HCT116 (cell line): ENCODE measurements at regions not wholly inside any gene's neighbourhood (a gene's known extent, or its start where the extent isn't known, plus 50 kb on each side); places are given as distances from the start of the nearest gene placed in this dataset.

Source experiments
- ATAC-seq: fragments of 200-7000 bp; cut with Tn5 transposase; 2 replicates; pipeline ENCODE4 v1.9.1; 2020; ENCODE audit warnings: mild to moderate bottlenecking, moderate library complexity
- BruUV-seq: library from RNA; stranded (reverse); fragments of 400-500 nt; replicated peaks from 2 replicates; lab custom pipeline; 2021; lab: Mats Ljungman, UMichigan
- CTCF ChIA-PET: fragments of 300-600 bp; sonication (Branson Sonifier 250); formaldehyde crosslinking; loops from one replicate; lab custom pipeline; 2021; ENCODE audit warnings: antibody characterized with exemption; lab: Charles Lee
- POLR2A ChIA-PET: fragments of 300-600, 350-600 bp; sonication (Branson Sonifier 250); formaldehyde crosslinking; loops from one replicate; lab custom pipeline; 2021; ENCODE audit warnings: antibody characterized with exemption; lab: Charles Lee
- RAD21 ChIA-PET, 2 experiments: fragments of 300-600 bp; sonication (Branson Sonifier 250); formaldehyde crosslinking; loops; one replicate each; lab custom pipeline; 2023; ENCODE audit warnings: low total read pairs in 2 of 2; ENCODE audit not compliant: uncharacterized antibody in 2 of 2, unreplicated experiment in 2 of 2, low non-redundant PET in 1 of 2; lab: Charles Lee
- DNase-seq: peaks from one replicate; pipeline ENCODE4 v3.0.0-alpha.2; 2010; ENCODE audit warnings: low read depth, low spot score
- H2AFZ ChIP-seq: fragments of 200-600 bp; shearing (Covaris generic), sonication (generic); 2 replicates; pipeline ENCODE4 v1.6.1; 2017; ENCODE audit warnings: low read depth, mixed run types, mixed read lengths, antibody characterized with exemption, low read length; ENCODE audit not compliant: poor library complexity, severe bottlenecking
- H3K27ac ChIP-seq: 2 replicates; pipeline ENCODE4 v1.5.1; 2012; ENCODE audit warnings: low read depth, low read length
- H3K27me3 ChIP-seq: fragments of 200-600 bp; sonication (generic); 2 replicates; pipeline ENCODE4 v1.6.1; 2016; ENCODE audit warnings: mixed run types, low read length, mixed read lengths; ENCODE audit not compliant: insufficient read depth
- H3K36me3 ChIP-seq, 2 experiments: fragments of 200-500 bp in 1 of 2; fragments of 200-600 bp in 1 of 2; sonication (Bioruptor generic) in 1 of 2; sonication (generic) in 1 of 2; 2 replicates each; pipeline versions ENCODE4 v1.5.1 to v1.6.1; 2014 to 2016; ENCODE audit warnings: low read length in 2 of 2, inconsistent platforms in 1 of 2, mixed read lengths in 1 of 2, mixed run types in 1 of 2; ENCODE audit not compliant: insufficient read depth in 2 of 2, control insufficient read depth in 1 of 2
- H3K4me1 ChIP-seq, 2 experiments: fragments of 200-600 bp in 1 of 2; sonication (generic) in 1 of 2; 2 replicates each; pipeline versions ENCODE4 v1.5.1 to v1.6.1; 2012 to 2017; ENCODE audit warnings: low read length in 2 of 2, inconsistent platforms in 1 of 2, mild to moderate bottlenecking in 1 of 2, mixed read lengths in 1 of 2, mixed run types in 1 of 2, moderate library complexity in 1 of 2; ENCODE audit not compliant: insufficient read depth in 2 of 2, control insufficient read depth in 1 of 2
- H3K4me2 ChIP-seq: fragments of 200-600 bp; sonication (generic); 2 replicates; pipeline ENCODE4 v1.6.1; 2017; ENCODE audit warnings: mixed run types, low read length, mixed read lengths
- H3K4me3 ChIP-seq, 2 experiments: fragments of 200-600 bp in 1 of 2; sonication (generic) in 1 of 2; replicated peaks in 1 of 2; 2 replicates each; pipeline ENCODE4 v1.5.1; 2011 to 2016; ENCODE audit warnings: low read length in 2 of 2, control low read depth in 1 of 2, low read depth in 1 of 2, mild to moderate bottlenecking in 1 of 2, mixed read lengths in 1 of 2, mixed run types in 1 of 2
- H3K79me2 ChIP-seq: fragments of 200-600 bp; sonication (generic); 2 replicates; pipeline ENCODE4 v1.6.1; 2017; ENCODE audit warnings: mild to moderate bottlenecking, mixed run types, low read length, moderate library complexity, mixed read lengths; ENCODE audit not compliant: insufficient read depth
- H3K9ac ChIP-seq: fragments of 200-600 bp; sonication (generic); 2 replicates; pipeline ENCODE4 v1.6.1; 2016; ENCODE audit warnings: low read length, mixed read lengths
- H3K9me2 ChIP-seq: fragments of 200-600 bp; sonication (generic), shearing (Covaris generic); 2 replicates; pipeline ENCODE4 v1.6.1; 2017; ENCODE audit warnings: mixed run types, mild to moderate bottlenecking, moderate library complexity; ENCODE audit not compliant: insufficient read depth
- H3K9me3 ChIP-seq, 2 experiments: fragments of 200-500 bp in 1 of 2; fragments of 200-600 bp in 1 of 2; sonication (Bioruptor generic) in 1 of 2; sonication (generic) in 1 of 2; 2 replicates each; pipeline ENCODE4 v1.6.1; 2014 to 2017; ENCODE audit warnings: low read length in 2 of 2, mixed read lengths in 2 of 2, inconsistent platforms in 1 of 2, low read depth in 1 of 2, mild to moderate bottlenecking in 1 of 2, mixed run types in 1 of 2, moderate library complexity in 1 of 2; ENCODE audit not compliant: control insufficient read depth in 1 of 2, insufficient read depth in 1 of 2
- H4K20me1 ChIP-seq: fragments of 200-600 bp; sonication (generic), shearing (Covaris generic); 2 replicates; pipeline ENCODE4 v1.6.1; 2017; ENCODE audit warnings: mixed run types, mild to moderate bottlenecking, moderate library complexity; ENCODE audit not compliant: insufficient read depth
- ELF1 ChIP-seq: IDR thresholded peaks from 2 replicates; pipeline ENCODE4 v1.6.1; 2012; ENCODE audit warnings: low read depth, borderline replicate concordance
- EZH2 ChIP-seq: fragments of 200-600 bp; sonication (generic); IDR thresholded peaks from 2 replicates; pipeline ENCODE4 v1.6.1; 2017; ENCODE audit warnings: antibody characterized with exemption, mixed run types
- JUND ChIP-seq: IDR thresholded peaks from 2 replicates; pipeline ENCODE4 v1.6.1; 2012
- POLR2A ChIP-seq: IDR thresholded peaks from 2 replicates; pipeline ENCODE4 v1.7.0; 2011; ENCODE audit warnings: borderline replicate concordance; ENCODE audit not compliant: insufficient read depth, insufficient read length; ENCODE audit errors: extremely low read depth
- POLR2AphosphoS5 ChIP-seq: IDR thresholded peaks from 2 replicates; pipeline ENCODE4 v1.6.1; 2011; ENCODE audit warnings: mild to moderate bottlenecking, low read depth, low read length, moderate library complexity
- RAD21 ChIP-seq: IDR thresholded peaks from 2 replicates; pipeline ENCODE4 v1.6.1; 2012; ENCODE audit warnings: low read depth, mild to moderate bottlenecking
- SP1 ChIP-seq: IDR thresholded peaks from 2 replicates; pipeline ENCODE4 v1.6.1; 2012; ENCODE audit warnings: low read depth
- TCF7L2 ChIP-seq: IDR thresholded peaks from 2 replicates; pipeline ENCODE4 v1.7.0; 2011; ENCODE audit warnings: borderline replicate concordance, inconsistent platforms; ENCODE audit not compliant: insufficient read depth, insufficient read length; ENCODE audit errors: extremely low read depth
- ZFX ChIP-seq: fragments of 450-650 bp; IDR thresholded peaks from 2 replicates; pipeline ENCODE4 v1.6.1; 2017
- ZNF274 ChIP-seq: fragments of 200-500 bp; sonication (Bioruptor generic); IDR thresholded peaks from 2 replicates; pipeline ENCODE4 v1.6.1; 2014; ENCODE audit warnings: mild to moderate bottlenecking, low read depth, low read length, inconsistent platforms
- intact Hi-C: fragments of 100-400 bp; cut with micrococcal nuclease; formaldehyde crosslinking; loops from 2 replicates; pipeline ENCODE4 v1.10.0; 2022
- TF ChIP-seq, protein P1 (sequence below): IDR thresholded peaks from 2 replicates; pipeline ENCODE4 v1.6.1; 2012
- TF ChIP-seq, protein P2 (sequence below): IDR thresholded peaks from 2 replicates; pipeline ENCODE4 v1.6.1; 2012

DNA sequence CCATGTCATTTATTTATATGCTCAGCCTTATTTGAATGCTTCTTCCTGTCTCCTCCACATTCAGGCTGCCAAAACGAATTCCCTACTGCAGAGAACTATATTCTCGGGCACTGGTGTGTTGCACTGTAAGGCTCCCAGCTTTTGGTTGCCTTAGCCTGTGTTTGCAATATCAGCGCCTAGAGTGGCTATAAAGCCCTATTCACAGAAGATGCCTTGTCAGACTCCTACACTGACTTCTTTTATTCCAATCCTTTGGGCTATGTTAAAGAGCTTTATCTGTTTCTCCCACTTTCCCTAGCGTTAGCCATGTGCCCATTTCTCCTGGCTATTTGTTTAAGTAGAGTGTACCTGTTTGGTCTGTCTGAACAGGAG lies 62.4 kb upstream of the EHBP1 start:
- Histone ChIP-seq H2AFZ (no peak overlapping the region), H3K27me3 (no peaks in the 10 kb centered on the region), H3K27ac (no peak overlapping the region), H3K4me2 (no peak overlapping the region), H4K20me1 (no peaks in the 10 kb centered on the region), H3K9me2 (no peaks in the 10 kb centered on the region), H3K4me1 (no peaks in the 10 kb centered on the region), H3K9ac (no peak overlapping the region), H3K36me3 (no peaks in the 10 kb centered on the region), H3K79me2 (no peaks in the 10 kb centered on the region), H3K4me3 (no peak overlapping the region), H3K9me3 (no peaks in the 10 kb centered on the region; a peak in 1 of 4 replicates)
- no peak for TF ChIP-seq EZH2
- DNase-seq, result no peak
- POLR2A ChIA-PET, result no interaction called here
- RAD21 ChIA-PET, result no interaction called here
- intact Hi-C loops, result no loop called here
- CTCF ChIA-PET, result no interaction called here
- no peak for ATAC-seq
- BruUV-seq, result no TSS peak

DNA sequence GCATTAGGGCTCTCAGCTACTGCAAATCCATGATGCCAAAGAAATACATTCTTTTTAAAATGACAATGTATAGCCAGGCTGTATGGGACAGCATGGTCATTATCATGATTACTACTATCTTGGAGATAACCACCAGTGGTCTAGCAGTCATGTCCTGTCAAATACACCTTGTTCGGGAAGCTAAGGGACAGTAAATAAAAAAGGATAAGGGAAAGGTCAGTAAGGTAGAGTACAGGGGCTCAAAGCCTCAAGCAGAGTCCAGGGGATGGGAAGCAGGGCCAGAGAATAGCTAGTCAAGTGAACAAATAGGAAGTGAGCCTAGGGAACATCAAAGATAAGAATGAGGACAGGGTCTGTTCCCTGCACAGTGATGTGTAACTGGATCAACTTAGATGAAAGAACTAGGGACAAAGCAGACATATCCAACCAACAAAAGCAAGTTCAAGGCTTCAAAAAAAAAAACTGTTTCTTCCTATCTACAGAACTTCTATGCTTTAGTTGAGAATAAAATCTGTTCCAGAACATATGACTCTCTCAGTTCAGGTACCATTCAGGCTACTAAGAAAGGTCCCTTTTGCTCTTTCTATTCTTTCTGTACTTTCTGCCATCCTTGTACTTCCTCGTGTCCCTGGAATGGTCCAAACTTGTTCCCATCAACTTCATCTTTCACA lies 62.9 kb upstream of the EHBP1 start:
- intact Hi-C loops, result no loop called here
- ChIA-PET CTCF (no interaction called here), POLR2A (no interaction called here)
- no peak for TF ChIP-seq ZNF274
- TF ChIP-seq, protein P1, sequence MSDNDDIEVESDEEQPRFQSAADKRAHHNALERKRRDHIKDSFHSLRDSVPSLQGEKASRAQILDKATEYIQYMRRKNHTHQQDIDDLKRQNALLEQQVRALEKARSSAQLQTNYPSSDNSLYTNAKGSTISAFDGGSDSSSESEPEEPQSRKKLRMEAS, result no peak
- no peak for TF ChIP-seq ELF1
- TF ChIP-seq, protein P2, sequence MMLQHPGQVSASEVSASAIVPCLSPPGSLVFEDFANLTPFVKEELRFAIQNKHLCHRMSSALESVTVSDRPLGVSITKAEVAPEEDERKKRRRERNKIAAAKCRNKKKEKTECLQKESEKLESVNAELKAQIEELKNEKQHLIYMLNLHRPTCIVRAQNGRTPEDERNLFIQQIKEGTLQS, result no peak
- TF ChIP-seq ZFX, result no peak
- TF ChIP-seq POLR2AphosphoS5, result no peak
- TF ChIP-seq SP1, result no peak
- no peak for TF ChIP-seq POLR2A
- TF ChIP-seq TCF7L2, result no peak
- TF ChIP-seq JUND, result no peak
- no peak for TF ChIP-seq EZH2
- TF ChIP-seq RAD21, result no peak
- TF ChIP-seq, all 23 proteins: peak for 0
- H3K9me3 ChIP-seq, result no peaks in the 10 kb centered on the region; a peak in 1 of 4 replicates
- no TSS peak for BruUV-seq
- no peak overlapping the region for H3K4me3 ChIP-seq
- H4K20me1 ChIP-seq, result no peaks in the 10 kb centered on the region
- no peaks in the 10 kb centered on the region for H3K79me2 ChIP-seq
- peak overlapping the region; percentile 38 for H2AFZ ChIP-seq
- no peak for DNase-seq
- H3K4me2 ChIP-seq, result no peak overlapping the region
- H3K9me2 ChIP-seq, result no peaks in the 10 kb centered on the region
- no peak overlapping the region for H3K9ac ChIP-seq
- H3K27me3 ChIP-seq, result no peaks in the 10 kb centered on the region
- H3K36me3 ChIP-seq, result no peaks in the 10 kb centered on the region
- RAD21 ChIA-PET, result no interaction called here
- no peak overlapping the region for H3K27ac ChIP-seq
- H3K4me1 ChIP-seq, result no peaks in the 10 kb centered on the region
- ATAC-seq, result no peak
